Stimulated activated naive CD8-positive, alpha-beta T cell treated with anti-CD3 and anti-CD28 coated beads, Interleukin-15, Interleukin-2, amounts not matched to agents 100 ng/mL and 50 ng/mL, for 24 hours (primary cell): ENCODE measurements at regions not wholly inside any gene's neighbourhood (a gene's known extent, or its start where the extent isn't known, plus 50 kb on each side); places are given as distances from the start of the nearest gene placed in this dataset.

ENCODE experiments used
- H3K27ac Mint-ChIP-seq: one replicate; pipeline ENCODE4 v1.8.0; 2021; ENCODE audit warnings: mild to moderate bottlenecking, mixed read lengths
- H3K27me3 Mint-ChIP-seq: one replicate; pipeline ENCODE4 v1.8.0; 2021; ENCODE audit warnings: mixed read lengths
- H3K36me3 Mint-ChIP-seq: one replicate; pipeline ENCODE4 v1.8.0; 2021; ENCODE audit warnings: low read depth, mixed read lengths
- H3K4me1 Mint-ChIP-seq: one replicate; pipeline ENCODE4 v1.8.0; 2021; ENCODE audit warnings: low read depth, mixed read lengths
- H3K4me3 Mint-ChIP-seq: one replicate; pipeline ENCODE4 v1.8.0; 2021; ENCODE audit warnings: mild to moderate bottlenecking, mixed read lengths
- H3K9me3 Mint-ChIP-seq: one replicate; pipeline ENCODE4 v1.8.0; 2021; ENCODE audit warnings: mixed read lengths

DNA sequence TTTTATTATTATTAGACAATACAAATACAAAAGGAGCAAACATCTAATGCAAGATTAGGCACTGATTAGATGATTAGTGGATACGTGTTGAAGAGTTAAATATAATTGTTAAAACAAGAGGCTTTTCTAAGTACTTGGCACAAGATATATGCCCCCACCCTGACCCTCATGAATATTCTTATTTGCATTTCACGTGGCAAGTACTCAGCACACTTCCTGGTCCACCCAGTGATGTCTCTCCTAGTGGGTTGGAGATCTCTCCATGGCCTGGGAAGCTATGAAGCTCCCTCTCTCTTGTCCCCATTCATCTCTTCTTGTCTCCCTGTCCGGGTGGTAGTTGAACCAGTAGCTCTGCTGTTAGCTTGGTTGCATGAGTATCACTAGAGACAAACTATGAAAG lies 375.3 kb downstream of the ADRA2A start:
- Mint-ChIP-seq H3K36me3 (no peaks in the 10 kb centered on the region), H3K27me3 (peaks cover 1% of the 10 kb centered on the region), H3K9me3 (peaks cover 9% of the 10 kb centered on the region), H3K4me3 (no peak overlapping the region), H3K27ac (no peak overlapping the region), H3K4me1 (no peaks in the 10 kb centered on the region)

- H3K27me3 Mint-ChIP-seq, result peaks cover 16% of the 10 kb centered on the region
- H3K4me1 Mint-ChIP-seq, result no peaks in the 10 kb centered on the region
- no peaks in the 10 kb centered on the region for H3K36me3 Mint-ChIP-seq
- H3K4me3 Mint-ChIP-seq, result no peak overlapping the region
- no peaks in the 10 kb centered on the region for H3K9me3 Mint-ChIP-seq
- no peak overlapping the region for H3K27ac Mint-ChIP-seq
These were observed 379.1 kb downstream of the ADRA2A start for GRCh38 chr10:111455776-111456426.

- Mint-ChIP-seq H3K9me3 (peaks cover 16% of the 10 kb centered on the region), H3K4me1 (no peaks in the 10 kb centered on the region), H3K27me3 (peaks cover 24% of the 10 kb centered on the region), H3K4me3 (no peak overlapping the region), H3K36me3 (no peaks in the 10 kb centered on the region), H3K27ac (no peak overlapping the region)
These were observed 381.4 kb downstream of the ADRA2A start for GRCh38 chr10:111458256-111458655.

DNA sequence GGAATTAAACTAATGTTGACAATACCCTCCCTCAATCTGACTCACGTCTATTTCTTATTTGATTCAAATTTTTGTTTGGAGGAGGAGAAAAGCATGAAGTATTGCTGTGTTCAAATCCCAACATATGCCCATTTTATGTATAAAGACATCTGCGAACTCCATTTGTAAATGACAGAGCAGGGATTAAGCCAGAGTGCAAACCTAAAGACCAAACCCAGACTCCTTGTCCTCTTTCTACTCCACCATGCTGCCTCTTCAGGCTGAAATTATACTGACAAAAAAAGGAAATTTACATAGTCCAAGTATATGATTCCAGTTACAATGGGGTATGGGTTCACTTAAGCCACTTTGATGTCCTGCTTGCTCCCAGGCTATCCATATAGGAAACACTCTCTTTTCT lies 383.1 kb downstream of the ADRA2A start:
- Mint-ChIP-seq H3K9me3 (peaks cover 16% of the 10 kb centered on the region), H3K27me3 (peaks cover 24% of the 10 kb centered on the region), H3K4me1 (no peaks in the 10 kb centered on the region), H3K4me3 (no peak overlapping the region), H3K27ac (no peak overlapping the region), H3K36me3 (no peaks in the 10 kb centered on the region)

DNA sequence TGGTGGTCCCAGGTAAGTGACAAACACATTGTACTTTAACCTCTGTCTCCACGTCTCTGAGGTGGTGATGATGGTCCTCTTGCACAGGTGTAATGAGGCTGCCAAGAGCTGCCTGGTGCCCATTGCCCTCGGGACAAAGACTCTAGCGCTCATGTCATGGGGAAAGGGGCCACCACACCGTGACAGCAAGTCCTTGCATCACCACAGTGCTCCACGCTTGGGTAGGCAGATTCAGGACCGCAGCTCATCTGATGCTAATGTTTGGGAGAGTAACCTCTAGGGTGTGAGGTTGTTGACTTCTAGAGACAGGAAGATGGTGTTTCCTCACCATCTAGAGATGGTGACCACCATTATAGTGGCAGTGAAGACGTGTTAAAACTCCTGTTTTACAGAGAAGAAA lies 395.6 kb downstream of the ADRA2A start:
- no peak overlapping the region for H3K4me3 Mint-ChIP-seq
- no peak overlapping the region for H3K27ac Mint-ChIP-seq
- no peaks in the 10 kb centered on the region for H3K27me3 Mint-ChIP-seq

DNA sequence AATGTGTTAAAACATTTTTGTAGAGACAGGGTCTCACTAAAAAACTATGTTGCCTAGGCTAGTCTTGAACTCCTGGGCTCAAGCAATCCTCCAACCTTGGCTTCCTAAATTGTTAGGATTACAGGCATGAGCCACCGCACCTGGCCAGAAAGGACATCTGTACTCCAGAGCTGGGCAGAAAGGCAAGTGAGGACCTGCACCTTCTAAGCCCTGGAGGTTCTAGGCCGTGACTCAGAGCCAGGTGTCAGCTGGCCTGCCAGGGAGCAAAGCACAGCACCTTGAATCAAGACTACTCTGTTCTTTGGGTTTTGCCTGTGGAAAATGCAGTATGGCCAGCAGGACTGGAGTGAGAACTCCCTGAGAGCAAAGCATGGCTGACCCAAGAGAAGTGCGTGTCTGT lies 396.5 kb downstream of the ADRA2A start:
- Mint-ChIP-seq H3K36me3 (no peaks in the 10 kb centered on the region), H3K4me1 (no peaks in the 10 kb centered on the region), H3K27me3 (no peaks in the 10 kb centered on the region), H3K4me3 (no peak overlapping the region), H3K27ac (no peak overlapping the region), H3K9me3 (no peaks in the 10 kb centered on the region)

More for the DNA sequence above, 395.6 kb downstream of the ADRA2A start:
- no peaks in the 10 kb centered on the region for H3K9me3 Mint-ChIP-seq
- no peaks in the 10 kb centered on the region for H3K36me3 Mint-ChIP-seq
- H3K4me1 Mint-ChIP-seq, result no peaks in the 10 kb centered on the region

GRCh38 chr10:111474786-111475185 lies 398.0 kb downstream of the ADRA2A start:
- no peak overlapping the region for H3K4me3 Mint-ChIP-seq
- H3K4me1 Mint-ChIP-seq, result no peaks in the 10 kb centered on the region
- H3K9me3 Mint-ChIP-seq, result no peaks in the 10 kb centered on the region
- no peaks in the 10 kb centered on the region for H3K27me3 Mint-ChIP-seq
- H3K27ac Mint-ChIP-seq, result no peak overlapping the region
- H3K36me3 Mint-ChIP-seq, result no peaks in the 10 kb centered on the region

DNA sequence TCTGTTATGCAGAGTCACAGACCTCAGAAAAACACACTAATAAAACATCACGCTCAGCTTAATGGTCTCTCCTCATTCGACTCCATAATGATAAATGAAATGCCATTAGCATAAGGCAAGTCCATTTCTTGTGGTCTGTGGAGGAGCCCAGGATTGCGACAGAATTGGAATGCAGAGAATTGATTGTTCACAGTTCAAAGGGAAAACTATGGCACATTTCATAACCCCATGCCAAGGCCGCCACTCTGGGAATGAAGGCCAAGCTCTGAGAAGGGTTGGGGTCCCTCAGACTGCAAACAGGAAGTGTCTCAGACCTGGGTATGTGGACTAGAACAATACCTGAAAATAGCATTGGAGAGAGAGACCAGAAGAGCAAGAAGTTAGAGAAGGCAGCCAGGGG lies 398.9 kb downstream of the ADRA2A start:
- Mint-ChIP-seq H3K4me3 (no peak overlapping the region), H3K4me1 (no peaks in the 10 kb centered on the region), H3K9me3 (no peaks in the 10 kb centered on the region), H3K27ac (no peak overlapping the region), H3K27me3 (no peaks in the 10 kb centered on the region), H3K36me3 (no peaks in the 10 kb centered on the region)

DNA sequence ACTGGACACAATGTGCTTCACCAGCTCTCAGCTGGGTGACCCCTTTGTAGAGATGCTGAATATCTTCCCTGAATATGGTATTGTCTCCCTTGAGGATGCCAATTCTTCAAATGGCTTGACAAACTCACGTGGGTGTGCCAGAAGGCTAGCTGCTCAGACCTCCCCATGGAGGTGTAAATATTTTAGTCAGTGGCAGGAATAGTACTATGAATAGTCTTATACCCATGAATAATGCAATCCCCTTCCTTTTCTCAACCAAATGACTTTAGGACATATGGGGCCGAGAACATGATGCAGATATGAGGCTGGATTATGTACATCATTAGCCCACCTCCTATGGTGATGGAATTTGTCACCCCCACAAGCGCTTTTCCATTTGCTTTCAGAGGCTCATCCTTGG lies 401.8 kb downstream of the ADRA2A start:
- no peaks in the 10 kb centered on the region for H3K36me3 Mint-ChIP-seq
- no peak overlapping the region for H3K27ac Mint-ChIP-seq
- H3K4me1 Mint-ChIP-seq, result no peaks in the 10 kb centered on the region
- no peak overlapping the region for H3K4me3 Mint-ChIP-seq
- no peaks in the 10 kb centered on the region for H3K9me3 Mint-ChIP-seq
- H3K27me3 Mint-ChIP-seq, result no peaks in the 10 kb centered on the region

DNA sequence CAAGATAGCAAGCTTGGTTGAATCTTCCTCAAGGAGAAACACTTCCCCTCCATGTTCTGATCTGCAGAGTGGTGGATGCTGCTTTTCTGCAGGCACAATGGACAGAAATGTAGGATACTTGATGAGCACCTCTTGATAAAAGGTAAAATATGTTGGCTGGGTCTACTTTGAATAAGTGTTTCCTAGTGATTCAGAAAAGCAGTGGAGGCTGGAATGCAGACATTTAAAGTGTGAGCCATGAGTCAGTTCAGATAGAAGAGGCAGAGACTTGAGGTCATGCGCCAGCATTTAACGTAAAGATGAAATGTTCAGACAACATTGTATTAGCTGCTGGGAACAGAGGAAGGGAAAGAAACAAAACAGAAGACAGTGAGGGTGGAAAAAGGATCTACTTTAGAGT lies 403.1 kb downstream of the ADRA2A start:
- Mint-ChIP-seq H3K4me1 (no peaks in the 10 kb centered on the region), H3K27ac (no peak overlapping the region), H3K9me3 (no peaks in the 10 kb centered on the region), H3K27me3 (no peaks in the 10 kb centered on the region), H3K36me3 (no peaks in the 10 kb centered on the region), H3K4me3 (no peak overlapping the region)

DNA sequence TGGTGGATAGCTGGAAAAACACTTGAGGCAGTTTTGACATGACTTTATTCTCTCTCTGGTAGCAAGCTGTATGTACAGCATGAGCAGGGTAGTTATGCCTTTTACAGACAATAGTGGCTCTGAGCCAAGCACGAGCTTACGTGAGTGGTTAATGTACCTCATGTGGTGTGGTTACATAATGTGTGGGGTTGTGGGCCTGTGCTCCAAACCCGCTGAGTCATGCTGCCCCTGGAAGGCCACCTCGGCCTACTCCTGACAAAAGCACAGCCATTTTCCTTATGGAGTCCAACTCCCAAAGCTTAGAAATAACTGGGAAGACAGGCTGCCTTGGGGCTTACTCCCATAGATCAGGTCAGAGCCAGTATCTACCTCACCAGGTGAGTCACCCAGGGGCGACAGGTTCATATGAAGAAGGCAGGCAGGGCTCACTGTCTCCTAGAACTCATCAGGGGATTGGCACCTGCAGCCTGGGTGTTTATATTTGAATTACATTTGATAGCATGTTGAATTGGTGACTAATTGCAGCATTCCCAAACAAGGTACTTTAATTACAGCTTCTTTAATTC lies 404.5 kb downstream of the ADRA2A start:
- Mint-ChIP-seq H3K4me3 (no peak overlapping the region), H3K4me1 (no peaks in the 10 kb centered on the region), H3K27ac (no peak overlapping the region), H3K9me3 (no peaks in the 10 kb centered on the region), H3K27me3 (no peaks in the 10 kb centered on the region), H3K36me3 (no peaks in the 10 kb centered on the region)

DNA sequence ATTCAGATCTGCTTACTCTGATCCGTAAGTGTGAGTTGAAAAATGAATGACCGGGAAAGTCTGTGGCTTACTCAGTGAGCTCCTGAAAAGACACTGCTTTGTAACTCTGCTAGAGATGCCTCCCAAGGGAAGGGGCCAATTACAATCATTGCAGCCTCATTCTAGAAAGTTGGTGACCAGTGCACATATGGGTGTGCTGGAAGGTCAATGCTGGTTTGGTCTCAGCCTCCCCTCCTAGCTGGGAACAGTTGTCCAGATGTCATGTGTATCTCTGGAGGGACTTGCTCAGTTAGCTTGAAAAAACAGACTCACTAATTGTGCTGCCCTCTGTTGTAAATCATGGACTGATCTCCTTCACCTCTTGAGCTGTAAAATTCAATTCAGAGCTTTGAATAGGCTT lies 405.0 kb downstream of the ADRA2A start:
- no peaks in the 10 kb centered on the region for H3K27me3 Mint-ChIP-seq
- H3K36me3 Mint-ChIP-seq, result no peaks in the 10 kb centered on the region
- no peaks in the 10 kb centered on the region for H3K4me1 Mint-ChIP-seq
- H3K4me3 Mint-ChIP-seq, result no peak overlapping the region
- H3K27ac Mint-ChIP-seq, result no peak overlapping the region
- no peaks in the 10 kb centered on the region for H3K9me3 Mint-ChIP-seq

GRCh38 chr10:111482621-111483216 lies 405.9 kb downstream of the ADRA2A start:
- Mint-ChIP-seq H3K9me3 (peaks cover 3% of the 10 kb centered on the region), H3K27me3 (peaks cover 3% of the 10 kb centered on the region), H3K27ac (no peak overlapping the region), H3K4me3 (no peak overlapping the region), H3K4me1 (no peaks in the 10 kb centered on the region), H3K36me3 (no peaks in the 10 kb centered on the region)

- Mint-ChIP-seq H3K27ac (no peak overlapping the region), H3K4me3 (no peak overlapping the region), H3K4me1 (no peaks in the 10 kb centered on the region), H3K36me3 (no peaks in the 10 kb centered on the region), H3K27me3 (peaks cover 3% of the 10 kb centered on the region), H3K9me3 (peaks cover 25% of the 10 kb centered on the region)
These were observed 408.9 kb downstream of the ADRA2A start for GRCh38 chr10:111485767-111486166.

DNA sequence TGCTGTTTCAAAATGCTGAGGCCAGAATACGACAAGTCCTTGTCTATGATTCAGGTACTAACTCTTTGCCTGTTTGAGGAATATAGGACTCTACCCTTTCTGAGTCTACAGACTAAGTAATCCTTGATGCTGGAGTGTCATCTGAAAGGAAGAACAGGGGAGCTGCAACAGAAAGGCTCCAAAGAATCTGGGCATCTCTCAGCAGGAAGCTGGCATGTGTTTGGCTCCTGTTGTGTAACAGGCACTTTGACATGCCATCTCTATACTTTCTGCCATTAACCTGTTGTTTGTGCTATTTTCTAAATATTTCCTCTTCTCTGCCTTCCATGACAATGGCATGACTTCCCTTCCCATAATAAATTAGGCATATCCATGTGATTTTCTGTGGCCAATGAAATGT lies 409.5 kb downstream of the ADRA2A start:
- H3K4me1 Mint-ChIP-seq, result no peaks in the 10 kb centered on the region
- no peak overlapping the region for H3K4me3 Mint-ChIP-seq
- peaks cover 31% of the 10 kb centered on the region for H3K9me3 Mint-ChIP-seq
- H3K27ac Mint-ChIP-seq, result no peak overlapping the region
- no peaks in the 10 kb centered on the region for H3K36me3 Mint-ChIP-seq
- peaks cover 3% of the 10 kb centered on the region for H3K27me3 Mint-ChIP-seq

GRCh38 chr10:111488668-111489067 lies 411.8 kb downstream of the ADRA2A start:
- Mint-ChIP-seq H3K27ac (no peak overlapping the region), H3K27me3 (peaks cover 3% of the 10 kb centered on the region), H3K36me3 (no peaks in the 10 kb centered on the region), H3K4me1 (no peaks in the 10 kb centered on the region), H3K4me3 (no peak overlapping the region), H3K9me3 (peaks cover 47% of the 10 kb centered on the region)
